ENCODE measurements at regions not wholly inside any gene's neighbourhood (a gene's known extent, or its start where the extent isn't known, plus 50 kb on each side); places are given as distances from the start of the nearest gene placed in this dataset.
"Not testable (repeated sequence)": the region's sequence is repeated elsewhere in the genome, so short reads cannot be mapped to it uniquely, and the experiment has no call there.

DNA sequence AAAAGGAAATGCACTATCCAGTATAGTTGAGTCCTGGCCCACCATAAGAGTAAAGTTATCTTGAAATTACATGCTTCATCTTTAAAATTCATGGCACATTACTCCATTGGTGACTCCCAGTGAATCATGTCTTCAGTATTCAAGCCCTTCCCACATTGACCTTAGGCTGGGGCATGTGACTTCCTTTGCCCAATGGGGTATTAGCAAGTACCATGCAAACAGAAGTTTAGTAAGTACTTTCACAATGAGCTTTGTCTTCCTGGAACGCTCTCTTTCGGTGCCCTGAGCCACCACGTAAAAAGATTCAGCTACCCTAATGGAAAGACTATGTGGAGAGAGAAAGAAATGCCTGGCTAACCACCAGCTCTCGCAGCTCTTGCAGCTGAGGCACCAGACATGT, 235.4 kb downstream of the HNRNPD start:
- Histone ChIP-seq H3K27me3 (ENCODE audit: control insufficient read depth in 2 of 2, insufficient read depth in 2 of 2, low read length in 2 of 2) (no peaks in the 10 kb centered on the region), H3K9ac (ENCODE audit: low read depth in 1 of 2, low read length in 2 of 2) (no peak overlapping the region), H3K36me3 (ENCODE audit: control insufficient read depth in 2 of 2, insufficient read depth in 2 of 2, low read length in 2 of 2) (no peaks in the 10 kb centered on the region), H3K9me3 (ENCODE audit: control insufficient read depth in 2 of 2, low read length in 2 of 2) (no peaks in the 10 kb centered on the region), H3K27ac (ENCODE audit: low read depth in 2 of 2, low read length in 2 of 2) (no peak overlapping the region), H3K4me3 (ENCODE audit: low read length in 2 of 2) (no peak overlapping the region), H3K4me1 (ENCODE audit: control insufficient read depth in 2 of 2, insufficient read depth in 2 of 2, low read length in 2 of 2) (no peaks in the 10 kb centered on the region)

DNA sequence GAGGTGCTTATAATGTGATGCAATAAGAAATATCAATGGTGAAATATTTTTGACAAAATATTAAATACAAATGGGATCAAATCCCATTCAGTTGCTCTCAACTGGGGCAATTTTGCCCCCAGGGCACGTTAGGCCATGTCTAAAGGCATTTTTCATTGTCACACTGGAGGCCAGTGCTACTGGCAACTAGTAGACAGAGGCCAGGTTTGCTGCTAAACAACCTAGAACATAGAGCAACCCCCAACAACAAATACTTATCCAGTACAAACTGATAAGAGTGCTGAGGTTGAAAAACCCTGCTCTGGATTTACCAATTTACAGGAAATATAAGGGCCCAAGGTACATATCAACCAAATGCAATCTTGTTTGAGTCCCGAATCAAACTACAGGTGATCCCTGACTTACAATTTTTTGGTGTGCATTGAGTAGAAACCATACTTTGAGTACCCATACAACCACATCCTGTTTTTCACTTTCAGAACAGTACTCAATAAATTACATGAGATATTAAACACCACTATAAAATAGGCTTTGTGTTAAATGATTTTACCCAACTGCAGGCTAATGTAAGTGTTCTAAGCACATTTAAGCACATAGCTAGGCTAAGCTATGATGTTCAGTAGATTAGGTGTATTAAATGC, 237.5 kb downstream of the HNRNPD start:
- Histone ChIP-seq H3K9me3 (ENCODE audit: control insufficient read depth in 2 of 2, low read length in 2 of 2) (no peaks in the 10 kb centered on the region), H3K9ac (ENCODE audit: low read depth in 1 of 2, low read length in 2 of 2) (no peak overlapping the region), H3K4me1 (ENCODE audit: control insufficient read depth in 2 of 2, insufficient read depth in 2 of 2, low read length in 2 of 2) (no peaks in the 10 kb centered on the region), H3K4me3 (ENCODE audit: low read length in 2 of 2) (no peak overlapping the region), H3K27me3 (ENCODE audit: control insufficient read depth in 2 of 2, insufficient read depth in 2 of 2, low read length in 2 of 2) (no peaks in the 10 kb centered on the region), H3K27ac (ENCODE audit: low read depth in 2 of 2, low read length in 2 of 2) (no peak overlapping the region), H3K36me3 (ENCODE audit: control insufficient read depth in 2 of 2, insufficient read depth in 2 of 2, low read length in 2 of 2) (no peaks in the 10 kb centered on the region)

DNA sequence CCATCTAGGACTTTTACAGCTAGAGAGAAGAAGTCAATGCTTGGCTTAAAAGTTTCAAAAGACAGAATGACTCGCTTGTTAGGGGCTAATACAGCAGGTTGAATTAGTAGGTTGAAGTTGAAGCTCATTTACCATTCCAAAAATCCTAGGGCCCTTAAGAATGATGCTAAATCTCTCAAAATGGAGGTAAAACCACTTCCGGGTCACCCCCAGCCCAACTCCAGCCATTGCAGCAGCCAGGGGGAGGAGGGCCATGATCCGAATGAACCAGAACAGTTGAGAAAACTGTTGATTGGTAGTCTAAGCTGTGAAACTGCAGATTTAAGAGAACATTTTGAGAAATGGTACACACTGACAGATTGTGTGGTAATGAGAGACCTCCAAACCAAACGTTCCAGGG, 245.4 kb downstream of the HNRNPD start:
- no peaks in the 10 kb centered on the region for H3K4me1 ChIP-seq (ENCODE audit: control insufficient read depth in 2 of 2, insufficient read depth in 2 of 2, low read length in 2 of 2)
- no peaks in the 10 kb centered on the region for H3K9me3 ChIP-seq (ENCODE audit: control insufficient read depth in 2 of 2, low read length in 2 of 2)
- H3K9ac ChIP-seq (ENCODE audit: low read depth in 1 of 2, low read length in 2 of 2): no peak overlapping the region
- H3K36me3 ChIP-seq (ENCODE audit: control insufficient read depth in 2 of 2, insufficient read depth in 2 of 2, low read length in 2 of 2): no peaks in the 10 kb centered on the region
- no peak overlapping the region for H3K27ac ChIP-seq (ENCODE audit: low read depth in 2 of 2, low read length in 2 of 2)
- no peak overlapping the region for H3K4me3 ChIP-seq (ENCODE audit: low read length in 2 of 2)
- peaks cover 0 to 2% of the 10 kb centered on the region in 2 donors for H3K27me3 ChIP-seq (ENCODE audit: control insufficient read depth in 2 of 2, insufficient read depth in 2 of 2, low read length in 2 of 2)

DNA sequence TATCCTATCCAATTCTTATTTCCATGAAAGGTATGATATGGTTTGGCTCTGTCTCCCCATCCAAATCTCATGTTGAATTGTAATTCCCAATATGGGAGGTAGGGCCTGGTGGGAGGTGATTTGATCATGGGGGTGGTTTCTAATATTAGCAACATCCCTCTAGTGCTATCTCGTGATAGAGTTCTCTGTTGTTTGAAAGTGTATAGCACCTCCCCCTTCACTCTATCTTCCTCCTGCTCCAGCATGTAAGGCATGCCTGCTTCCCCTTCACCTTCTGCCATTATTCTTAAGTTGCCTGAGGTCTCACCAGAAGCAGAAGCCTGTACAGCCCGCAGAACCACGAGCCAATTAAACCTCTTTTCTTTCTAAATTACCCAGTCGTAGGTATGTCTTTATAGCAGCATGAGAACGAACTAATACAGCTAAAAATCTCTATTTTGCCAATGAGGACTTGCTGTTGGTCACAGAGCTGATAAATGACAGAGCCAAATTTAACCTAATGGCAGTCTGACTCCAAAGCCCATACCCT, 247.2 kb downstream of the HNRNPD start:
- no peaks in the 10 kb centered on the region for H3K36me3 ChIP-seq (ENCODE audit: control insufficient read depth in 2 of 2, insufficient read depth in 2 of 2, low read length in 2 of 2)
- H3K4me1 ChIP-seq (ENCODE audit: control insufficient read depth in 2 of 2, insufficient read depth in 2 of 2, low read length in 2 of 2): no peaks in the 10 kb centered on the region
- H3K27ac ChIP-seq (ENCODE audit: low read depth in 2 of 2, low read length in 2 of 2): no peak overlapping the region
- no peak overlapping the region for H3K9ac ChIP-seq (ENCODE audit: low read depth in 1 of 2, low read length in 2 of 2)
- no peak overlapping the region for H3K4me3 ChIP-seq (ENCODE audit: low read length in 2 of 2)
- peaks cover 0 to 2% of the 10 kb centered on the region in 2 donors for H3K27me3 ChIP-seq (ENCODE audit: control insufficient read depth in 2 of 2, insufficient read depth in 2 of 2, low read length in 2 of 2)
- H3K9me3 ChIP-seq (ENCODE audit: control insufficient read depth in 2 of 2, low read length in 2 of 2): no peaks in the 10 kb centered on the region

DNA sequence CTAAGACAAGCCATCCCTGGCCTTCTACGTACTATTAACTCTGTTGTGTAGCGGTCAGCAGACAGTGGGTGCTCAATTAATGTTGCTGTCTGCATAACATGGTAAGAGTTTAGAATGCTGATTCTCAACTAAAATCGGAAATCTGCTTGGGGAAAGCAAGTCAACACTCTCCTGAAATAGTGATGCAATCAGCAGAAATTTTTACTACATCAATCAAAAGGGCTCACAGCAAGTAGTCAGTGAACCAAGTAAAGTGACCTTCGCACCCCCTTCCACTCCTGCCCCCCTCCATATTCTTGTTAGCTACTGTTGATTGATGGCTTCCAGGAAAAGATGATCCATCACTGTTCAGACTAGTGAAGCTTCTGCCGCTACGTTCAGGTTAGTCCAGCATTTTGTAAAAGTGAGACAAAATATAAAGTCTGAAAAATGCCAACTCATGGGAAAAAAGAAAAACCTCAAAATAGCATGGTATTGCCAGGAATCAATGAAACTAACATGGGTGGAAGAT, 247.9 kb downstream of the HNRNPD start:
- H3K27me3 ChIP-seq (ENCODE audit: control insufficient read depth in 2 of 2, insufficient read depth in 2 of 2, low read length in 2 of 2): peaks cover 0 to 2% of the 10 kb centered on the region in 2 donors

DNA sequence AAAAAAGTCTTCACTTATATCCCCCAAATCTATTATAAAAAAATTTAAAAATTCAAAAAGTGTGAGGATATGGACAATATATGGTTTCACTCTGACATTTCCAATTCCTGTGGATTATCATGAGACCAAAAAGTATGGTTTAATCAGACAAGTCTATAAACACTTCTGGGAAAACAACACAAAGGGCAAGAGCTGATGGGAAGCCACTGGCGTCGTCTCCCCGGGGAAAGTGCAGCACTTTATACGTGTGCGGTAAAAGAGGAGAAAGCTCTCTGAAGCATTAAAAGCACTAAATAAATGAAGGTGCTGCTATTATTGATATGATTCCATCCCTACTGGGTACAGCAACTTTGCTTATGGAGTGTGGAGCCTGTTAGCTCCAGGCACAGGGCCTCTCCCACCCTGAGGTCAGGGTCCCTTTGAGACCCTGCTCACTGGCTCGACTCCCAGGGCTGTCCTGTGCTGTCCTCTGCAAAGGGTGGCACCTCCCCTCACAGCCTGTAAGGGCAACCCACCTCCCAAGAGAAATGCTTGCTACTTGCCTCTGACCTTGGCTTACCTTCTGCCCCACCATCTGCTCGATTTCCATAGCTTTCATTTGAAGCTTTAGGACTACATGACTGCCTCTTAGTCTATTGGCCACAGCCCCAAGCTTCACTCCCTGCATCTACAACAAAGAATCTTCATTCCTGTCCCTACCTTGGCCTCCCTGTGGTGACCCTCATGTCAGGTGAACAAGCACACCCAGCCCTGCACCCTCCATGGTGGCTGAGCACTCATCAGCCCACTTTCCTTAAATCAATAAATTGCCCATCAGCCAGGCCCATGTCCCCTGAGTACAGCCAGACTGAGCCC, 248.6 kb downstream of the HNRNPD start:
- H3K27ac ChIP-seq (ENCODE audit: low read depth in 2 of 2, low read length in 2 of 2): no peak overlapping the region
- no peaks in the 10 kb centered on the region for H3K9me3 ChIP-seq (ENCODE audit: control insufficient read depth in 2 of 2, low read length in 2 of 2)
- H3K36me3 ChIP-seq (ENCODE audit: control insufficient read depth in 2 of 2, insufficient read depth in 2 of 2, low read length in 2 of 2): no peaks in the 10 kb centered on the region
- no peaks in the 10 kb centered on the region for H3K4me1 ChIP-seq (ENCODE audit: control insufficient read depth in 2 of 2, insufficient read depth in 2 of 2, low read length in 2 of 2)
- no peak overlapping the region for H3K4me3 ChIP-seq (ENCODE audit: low read length in 2 of 2)
- no peak overlapping the region for H3K9ac ChIP-seq (ENCODE audit: low read depth in 1 of 2, low read length in 2 of 2)
- H3K27me3 ChIP-seq (ENCODE audit: control insufficient read depth in 2 of 2, insufficient read depth in 2 of 2, low read length in 2 of 2): peaks cover 0 to 2% of the 10 kb centered on the region in 2 donors

More for the DNA sequence above, 247.9 kb downstream of the HNRNPD start:
- H3K4me3 ChIP-seq (ENCODE audit: low read length in 2 of 2): no peak overlapping the region
- H3K27ac ChIP-seq (ENCODE audit: low read depth in 2 of 2, low read length in 2 of 2): no peak overlapping the region
- H3K36me3 ChIP-seq (ENCODE audit: control insufficient read depth in 2 of 2, insufficient read depth in 2 of 2, low read length in 2 of 2): no peaks in the 10 kb centered on the region
- H3K4me1 ChIP-seq (ENCODE audit: control insufficient read depth in 2 of 2, insufficient read depth in 2 of 2, low read length in 2 of 2): no peaks in the 10 kb centered on the region
- no peak overlapping the region for H3K9ac ChIP-seq (ENCODE audit: low read depth in 1 of 2, low read length in 2 of 2)
- no peaks in the 10 kb centered on the region for H3K9me3 ChIP-seq (ENCODE audit: control insufficient read depth in 2 of 2, low read length in 2 of 2)

DNA sequence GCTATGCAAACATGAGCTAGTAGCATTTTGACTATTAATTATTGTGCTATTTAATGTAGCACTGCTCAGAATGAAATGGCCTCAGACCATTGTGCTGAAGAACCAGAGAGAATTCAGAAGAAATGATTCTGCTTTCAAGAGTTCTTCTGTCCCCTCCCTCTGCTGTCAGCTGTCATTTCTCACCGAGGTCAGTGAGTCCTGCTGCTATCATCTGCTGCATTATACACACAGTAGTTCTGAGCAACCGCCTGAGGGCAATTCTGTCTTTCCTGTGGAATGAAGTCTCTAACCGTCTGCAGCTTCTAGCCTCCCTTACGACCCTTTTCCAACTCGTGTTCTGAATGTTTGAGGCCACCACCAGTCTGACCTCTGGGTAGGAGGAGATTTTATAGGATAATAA, 249.4 kb downstream of the HNRNPD start:
- H3K27ac ChIP-seq (ENCODE audit: low read depth in 2 of 2, low read length in 2 of 2): no peak overlapping the region

DNA sequence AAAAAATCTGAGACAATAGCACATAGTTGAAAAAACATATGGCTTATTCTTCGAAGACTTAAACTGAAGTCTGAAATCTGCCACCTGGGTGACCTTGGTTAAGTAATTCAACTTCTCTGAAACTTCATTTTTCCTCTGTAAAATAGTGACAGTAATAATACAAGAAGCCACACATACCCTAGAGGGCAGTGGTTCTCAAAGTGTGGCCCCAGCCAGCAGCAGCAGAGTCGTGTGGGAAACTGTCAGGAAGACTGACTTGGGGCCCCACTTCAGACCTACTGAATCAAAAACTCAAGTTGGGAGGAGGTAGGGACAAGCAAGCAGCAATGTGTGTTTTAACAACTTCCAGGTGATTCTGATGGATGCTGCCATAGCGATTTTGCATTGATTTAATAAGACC, 249.9 kb downstream of the HNRNPD start:
- Histone ChIP-seq H3K27ac (ENCODE audit: low read depth in 2 of 2, low read length in 2 of 2) (no peak overlapping the region), H3K27me3 (ENCODE audit: control insufficient read depth in 2 of 2, insufficient read depth in 2 of 2, low read length in 2 of 2) (peaks cover 0 to 2% of the 10 kb centered on the region in 2 donors), H3K4me3 (ENCODE audit: low read length in 2 of 2) (no peak overlapping the region), H3K9me3 (ENCODE audit: control insufficient read depth in 2 of 2, low read length in 2 of 2) (no peaks in the 10 kb centered on the region), H3K36me3 (ENCODE audit: control insufficient read depth in 2 of 2, insufficient read depth in 2 of 2, low read length in 2 of 2) (no peaks in the 10 kb centered on the region), H3K9ac (ENCODE audit: low read depth in 1 of 2, low read length in 2 of 2) (no peak overlapping the region), H3K4me1 (ENCODE audit: control insufficient read depth in 2 of 2, insufficient read depth in 2 of 2, low read length in 2 of 2) (no peaks in the 10 kb centered on the region)

More for the DNA sequence above, 249.4 kb downstream of the HNRNPD start:
- H3K4me1 ChIP-seq (ENCODE audit: control insufficient read depth in 2 of 2, insufficient read depth in 2 of 2, low read length in 2 of 2): no peaks in the 10 kb centered on the region
- no peak overlapping the region for H3K4me3 ChIP-seq (ENCODE audit: low read length in 2 of 2)
- no peaks in the 10 kb centered on the region for H3K36me3 ChIP-seq (ENCODE audit: control insufficient read depth in 2 of 2, insufficient read depth in 2 of 2, low read length in 2 of 2)
- H3K9me3 ChIP-seq (ENCODE audit: control insufficient read depth in 2 of 2, low read length in 2 of 2): no peaks in the 10 kb centered on the region
- no peak overlapping the region for H3K9ac ChIP-seq (ENCODE audit: low read depth in 1 of 2, low read length in 2 of 2)
- peaks cover 0 to 2% of the 10 kb centered on the region in 2 donors for H3K27me3 ChIP-seq (ENCODE audit: control insufficient read depth in 2 of 2, insufficient read depth in 2 of 2, low read length in 2 of 2)

DNA sequence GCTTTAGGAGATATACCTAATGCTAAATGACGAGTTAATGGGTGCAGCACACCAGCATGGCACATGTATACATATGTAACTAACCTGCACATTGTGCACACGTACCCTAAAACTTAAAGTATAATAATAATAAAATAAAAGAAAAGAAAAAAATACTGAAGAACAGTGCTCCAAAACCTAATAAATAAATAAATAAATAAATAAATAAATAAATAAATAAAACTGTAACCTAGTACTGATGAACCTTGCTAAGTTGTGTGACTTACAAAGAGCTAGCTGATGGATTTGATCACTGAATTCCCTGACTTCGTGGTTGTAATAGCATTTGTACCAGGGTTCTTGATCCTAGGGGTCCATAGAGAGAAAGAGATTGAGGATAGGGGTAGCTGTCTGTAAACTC, 258.6 kb downstream of the HNRNPD start:
- H3K27me3 ChIP-seq (ENCODE audit: control insufficient read depth in 2 of 2, insufficient read depth in 2 of 2, low read length in 2 of 2); H3K4me3 ChIP-seq (ENCODE audit: low read length in 2 of 2); H3K27ac ChIP-seq (ENCODE audit: low read depth in 2 of 2, low read length in 2 of 2); H3K36me3 ChIP-seq (ENCODE audit: control insufficient read depth in 2 of 2, insufficient read depth in 2 of 2, low read length in 2 of 2); H3K4me1 ChIP-seq (ENCODE audit: control insufficient read depth in 2 of 2, insufficient read depth in 2 of 2, low read length in 2 of 2); H3K9ac ChIP-seq (ENCODE audit: low read depth in 1 of 2, low read length in 2 of 2); H3K9me3 ChIP-seq (ENCODE audit: control insufficient read depth in 2 of 2, low read length in 2 of 2): not testable (repeated sequence)

DNA sequence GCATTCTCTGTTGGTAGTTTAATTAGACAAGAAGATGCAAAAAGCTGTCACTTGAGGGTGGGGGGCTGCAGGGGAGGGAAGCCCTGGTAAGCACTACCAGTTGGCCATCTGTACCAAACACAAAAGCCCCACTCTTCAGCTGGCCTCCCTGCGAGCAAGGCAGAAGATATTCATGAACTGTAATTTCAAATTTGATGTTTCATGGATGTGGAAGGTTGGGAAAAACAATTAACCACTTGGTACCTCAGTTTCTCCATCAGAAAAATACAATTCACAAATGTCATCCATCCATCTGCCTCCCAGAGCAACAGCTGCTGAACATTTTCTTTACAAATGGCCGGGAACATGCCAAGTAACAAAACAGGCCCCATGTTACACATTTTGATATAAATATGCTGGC, 265.3 kb downstream of the HNRNPD start:
- no peak overlapping the region for H3K9ac ChIP-seq (ENCODE audit: low read depth in 1 of 2, low read length in 2 of 2)
- H3K9me3 ChIP-seq (ENCODE audit: control insufficient read depth in 2 of 2, low read length in 2 of 2): no peaks in the 10 kb centered on the region
- no peaks in the 10 kb centered on the region for H3K36me3 ChIP-seq (ENCODE audit: control insufficient read depth in 2 of 2, insufficient read depth in 2 of 2, low read length in 2 of 2)

More for the DNA sequence above, 265.3 kb downstream of the HNRNPD start:
- no peak overlapping the region for H3K4me3 ChIP-seq (ENCODE audit: low read length in 2 of 2)
- no peak overlapping the region for H3K27ac ChIP-seq (ENCODE audit: low read depth in 2 of 2, low read length in 2 of 2)
- H3K4me1 ChIP-seq (ENCODE audit: control insufficient read depth in 2 of 2, insufficient read depth in 2 of 2, low read length in 2 of 2): no peaks in the 10 kb centered on the region
- no peaks in the 10 kb centered on the region for H3K27me3 ChIP-seq (ENCODE audit: control insufficient read depth in 2 of 2, insufficient read depth in 2 of 2, low read length in 2 of 2)

Data from mucosa of rectum (tissue), 2 donors.